Neuronal stem cell (in vitro differentiated cells): ENCODE measurements at regions not wholly inside any gene's neighbourhood (a gene's known extent, or its start where the extent isn't known, plus 50 kb on each side); places are given as distances from the start of the nearest gene placed in this dataset.

Experiments used
- DNase-seq: peaks from one replicate; pipeline ENCODE4 v3.0.0-alpha.2; 2013; ENCODE audit warnings: low spot score
- H2AFZ ChIP-seq: one replicate; pipeline ENCODE4 v1.6.1; 2013; ENCODE audit warnings: mild to moderate bottlenecking, low read length, inconsistent platforms
- H2AK5ac ChIP-seq: 2 replicates; pipeline ENCODE4 v1.6.1; 2013; ENCODE audit warnings: low read depth, mild to moderate bottlenecking, inconsistent platforms, low read length, moderate library complexity, mixed read lengths
- H2BK120ac ChIP-seq: 2 replicates; pipeline ENCODE4 v1.6.1; 2013; ENCODE audit warnings: low read depth, mild to moderate bottlenecking, inconsistent platforms, low read length, moderate library complexity, mixed read lengths
- H2BK12ac ChIP-seq: one replicate; pipeline ENCODE4 v1.6.1; 2013; ENCODE audit warnings: low read length, inconsistent platforms
- H2BK15ac ChIP-seq: 2 replicates; pipeline ENCODE4 v1.6.1; 2013; ENCODE audit warnings: mild to moderate bottlenecking, low read length, inconsistent platforms, mixed read lengths
- H2BK5ac ChIP-seq: one replicate; pipeline ENCODE4 v1.6.1; 2013; ENCODE audit warnings: inconsistent platforms, mild to moderate bottlenecking, low read length, moderate library complexity
- H3K14ac ChIP-seq: one replicate; pipeline ENCODE4 v1.6.1; 2013; ENCODE audit warnings: low read length, inconsistent platforms
- H3K18ac ChIP-seq: 2 replicates; pipeline ENCODE4 v1.6.1; 2013; ENCODE audit warnings: low read length, inconsistent platforms
- H3K23ac ChIP-seq: 2 replicates; pipeline ENCODE4 v1.6.1; 2013; ENCODE audit warnings: low read depth, mild to moderate bottlenecking, mixed read lengths, low read length, inconsistent platforms; ENCODE audit not compliant: poor library complexity
- H3K27ac ChIP-seq: replicated peaks from 3 replicates; pipeline ENCODE4 v1.5.1; 2013; ENCODE audit warnings: low read length, inconsistent platforms
- H3K27me3 ChIP-seq, 3 experiments: 2 replicates each; pipeline ENCODE4 v1.6.1; 2013; ENCODE audit warnings: low read length in 3 of 3, mild to moderate bottlenecking in 2 of 3, inconsistent platforms in 1 of 3, low read depth in 1 of 3, mixed read lengths in 1 of 3, moderate library complexity in 1 of 3; ENCODE audit not compliant: control insufficient read depth in 3 of 3, insufficient read depth in 3 of 3
- H3K36me3 ChIP-seq, 2 donors: replicated peaks in 1 of 2; 2 replicates each; pipeline ENCODE4 v1.6.1; 2013; ENCODE audit warnings: low read length in 2 of 2; ENCODE audit not compliant: control insufficient read depth in 2 of 2, insufficient read depth in 2 of 2
- H3K4ac ChIP-seq: 2 replicates; pipeline ENCODE4 v1.6.1; 2013; ENCODE audit warnings: inconsistent platforms, mild to moderate bottlenecking, low read length, moderate library complexity
- H3K4me1 ChIP-seq, 2 donors: 1 replicate in 1 of 2; 2 replicates in 1 of 2; pipeline ENCODE4 v1.6.1; 2013; ENCODE audit warnings: low read length in 2 of 2, low read depth in 1 of 2; ENCODE audit not compliant: control insufficient read depth in 2 of 2, insufficient read depth in 1 of 2
- H3K4me2 ChIP-seq: one replicate; pipeline ENCODE4 v1.6.1; 2013; ENCODE audit warnings: mild to moderate bottlenecking, low read length, inconsistent platforms; ENCODE audit not compliant: insufficient read depth, poor library complexity, severe bottlenecking
- H3K4me3 ChIP-seq, 2 donors: 2 replicates each; pipeline ENCODE4 v1.5.1; 2013; ENCODE audit warnings: low read length in 2 of 2, mild to moderate bottlenecking in 2 of 2, inconsistent platforms in 1 of 2, moderate library complexity in 1 of 2
- H3K79me1 ChIP-seq: one replicate; pipeline ENCODE4 v1.6.1; 2013; ENCODE audit warnings: low read depth, mild to moderate bottlenecking, inconsistent platforms, low read length, moderate library complexity
- H3K9ac ChIP-seq: one replicate; pipeline ENCODE4 v1.6.1; 2013; ENCODE audit warnings: mild to moderate bottlenecking, low read depth, low read length, inconsistent platforms; ENCODE audit not compliant: poor library complexity
- H3K9me3 ChIP-seq, 2 donors: replicated peaks in 1 of 2; 2 replicates each; pipeline versions ENCODE3 to v1.6.1; 2013; ENCODE audit warnings: low read length in 2 of 2, mild to moderate bottlenecking in 2 of 2, inconsistent platforms in 1 of 2, low read depth in 1 of 2, mixed read lengths in 1 of 2, moderate library complexity in 1 of 2; ENCODE audit not compliant: control insufficient read depth in 2 of 2, insufficient read depth in 1 of 2
- H4K8ac ChIP-seq: one replicate; pipeline ENCODE4 v1.6.1; 2013; ENCODE audit warnings: low read depth, mild to moderate bottlenecking, inconsistent platforms, low read length, moderate library complexity
- H4K91ac ChIP-seq: one replicate; pipeline ENCODE4 v1.6.1; 2013; ENCODE audit warnings: low read length, low read depth, mild to moderate bottlenecking, inconsistent platforms; ENCODE audit not compliant: poor library complexity
- WGBS, 2 donors: extraction: QIAGEN DNeasy Blood & Tissue Kit; methylation state at CpG; one replicate each; pipeline ENCODE4 v1.1.7; 2013; ENCODE audit warnings: missing lambda C conversion rate in 2 of 2, mixed read lengths in 1 of 2; ENCODE audit not compliant: insufficient read length in 2 of 2, insufficient replicate concordance in 1 of 2; ENCODE audit errors: extremely low coverage in 2 of 2; 5-methylcytosine and 5-hydroxymethylcytosine counted together

DNA sequence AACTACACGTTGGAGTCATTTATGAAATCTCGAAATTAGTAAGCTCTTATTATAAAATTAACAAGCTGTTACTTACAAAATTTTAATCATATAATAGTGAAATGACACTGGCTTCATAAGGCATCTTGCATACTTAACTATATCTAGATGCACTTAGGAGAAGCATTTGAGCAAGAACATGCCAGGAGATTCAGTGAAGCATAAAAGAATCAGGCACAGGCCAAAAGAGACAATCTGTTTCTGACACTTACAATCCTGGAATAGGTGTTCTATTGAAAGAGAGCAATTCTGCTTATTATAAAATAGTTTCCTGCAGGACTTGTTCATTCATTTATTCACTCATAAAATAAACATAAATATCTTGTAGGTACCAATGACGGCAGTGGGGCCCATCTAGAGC is 1152.2 kb upstream of the CDH6 start:
- H3K14ac ChIP-seq, result no peak overlapping the region
- no peaks in the 10 kb centered on the region for H3K4me1 ChIP-seq
- no peak overlapping the region for H2BK5ac ChIP-seq
- H3K4ac ChIP-seq, result no peak overlapping the region
- H3K27ac ChIP-seq, result no peak overlapping the region
- no peak overlapping the region for H3K4me3 ChIP-seq
- H3K79me1 ChIP-seq, result no peaks in the 10 kb centered on the region
- no peak overlapping the region for H2BK12ac ChIP-seq
- H3K18ac ChIP-seq, result no peak overlapping the region
- H4K8ac ChIP-seq, result no peak overlapping the region
- no peak overlapping the region for H4K91ac ChIP-seq
- no peaks in the 10 kb centered on the region for H3K9me3 ChIP-seq
- DNase-seq, result no peak
- no peak overlapping the region for H3K23ac ChIP-seq
- no peak overlapping the region for H2AK5ac ChIP-seq
- WGBS, 2 donors, result no CpG with 5 or more reads among the region's 3 CpGs
- H3K9ac ChIP-seq, result no peak overlapping the region
- no peak overlapping the region for H2BK15ac ChIP-seq
- H3K4me2 ChIP-seq, result no peak overlapping the region
- no peaks in the 10 kb centered on the region for H3K27me3 ChIP-seq
- H2AFZ ChIP-seq, result no peak overlapping the region
- no peaks in the 10 kb centered on the region for H3K36me3 ChIP-seq
- no peak overlapping the region for H2BK120ac ChIP-seq

DNA sequence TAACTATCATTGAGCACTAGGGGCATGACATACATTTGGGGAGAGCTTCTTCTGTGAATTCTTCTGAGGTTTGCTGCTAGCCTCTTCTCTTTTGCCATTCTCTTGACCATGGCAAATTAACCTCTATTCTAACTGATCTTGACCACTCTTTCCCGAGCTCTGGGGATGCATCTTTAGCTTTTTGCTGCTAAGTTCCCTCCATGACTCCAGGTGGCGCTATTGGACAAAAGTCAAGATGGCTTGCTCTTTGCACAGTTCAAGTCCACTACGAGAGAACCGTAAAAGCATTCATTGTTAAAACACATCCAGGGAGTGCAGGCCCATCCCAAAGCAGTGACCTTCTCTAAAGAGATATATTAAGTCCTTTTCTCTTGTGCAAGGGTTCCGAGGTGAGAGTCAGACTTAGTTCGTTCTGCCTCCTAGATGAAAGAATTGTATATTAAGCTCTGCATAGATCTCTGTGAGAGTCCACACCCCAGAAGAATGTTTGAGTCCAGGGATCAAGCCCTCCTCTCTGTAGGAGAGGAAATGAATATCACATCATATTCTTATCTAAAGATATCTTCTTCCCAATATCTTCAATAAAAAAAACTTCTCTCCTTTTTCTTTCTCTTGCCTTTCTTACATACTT is 1152.9 kb upstream of the CDH6 start:
- Histone ChIP-seq H2BK12ac (no peak overlapping the region), H3K4me1 (no peaks in the 10 kb centered on the region)
- DNase-seq, result peak; percentile 74

DNA sequence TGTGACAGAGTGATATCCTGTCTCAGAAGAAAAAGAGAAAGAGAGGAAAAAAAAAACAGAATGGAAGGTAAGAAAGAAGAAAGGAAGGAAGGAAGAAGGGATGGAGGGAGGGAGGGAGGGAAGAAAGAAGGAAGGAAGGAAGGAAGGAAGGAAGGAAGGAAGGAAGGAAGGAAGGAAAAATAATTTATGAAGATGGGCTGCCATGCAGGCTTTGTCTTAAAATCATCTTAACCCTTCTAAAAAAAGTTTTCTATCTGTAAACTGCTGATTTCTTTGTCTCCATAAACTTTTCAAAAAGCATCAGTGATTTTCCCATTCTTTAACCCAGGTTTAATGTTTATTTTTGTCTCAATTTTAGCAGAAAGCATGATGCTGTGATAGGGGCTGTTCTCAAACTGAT is 1154.1 kb upstream of the CDH6 start:
- no peak overlapping the region for H3K9ac ChIP-seq
- no peak overlapping the region for H3K4ac ChIP-seq
- H2BK120ac ChIP-seq, result no peak overlapping the region

More for the DNA sequence above, 1152.9 kb upstream of the CDH6 start:
- Histone ChIP-seq H3K36me3 (no peaks in the 10 kb centered on the region), H3K4ac (no peak overlapping the region), H2BK15ac (no peak overlapping the region), H3K23ac (no peak overlapping the region), H3K9ac (no peak overlapping the region), H2BK5ac (no peak overlapping the region), H2AK5ac (no peak overlapping the region), H2AFZ (peak overlapping the region; percentile 75), H3K27me3 (no peaks in the 10 kb centered on the region), H3K18ac (no peak overlapping the region), H3K27ac (no peak overlapping the region), H3K79me1 (no peaks in the 10 kb centered on the region), H3K4me3 (no peak overlapping the region), H4K91ac (no peak overlapping the region), H3K4me2 (no peak overlapping the region), H3K9me3 (peaks cover 0 to 1% of the 10 kb centered on the region in 2 donors), H3K14ac (no peak overlapping the region), H2BK120ac (no peak overlapping the region), H4K8ac (no peak overlapping the region)
- WGBS, 2 donors, result no CpG with 5 or more reads among the region's 6 CpGs

GRCh38 chr5:30034870-30035269 is 1158.6 kb upstream of the CDH6 start:
- no peaks in the 10 kb centered on the region for H3K36me3 ChIP-seq
- H3K27ac ChIP-seq, result no peak overlapping the region
- no peak overlapping the region for H4K8ac ChIP-seq
- no peak overlapping the region for H3K14ac ChIP-seq
- H3K4me1 ChIP-seq, result no peaks in the 10 kb centered on the region
- no peak overlapping the region for H3K18ac ChIP-seq
- H3K79me1 ChIP-seq, result no peaks in the 10 kb centered on the region
- H4K91ac ChIP-seq, result no peak overlapping the region
- no CpG with 5 or more reads among the region's 2 CpGs for WGBS, 2 donors
- no peak overlapping the region for H2AFZ ChIP-seq
- no peak for DNase-seq
- H3K9me3 ChIP-seq, result peaks cover 0 to 4% of the 10 kb centered on the region in 2 donors
- H3K23ac ChIP-seq, result no peak overlapping the region
- H3K4me2 ChIP-seq, result no peak overlapping the region
- no peak overlapping the region for H2BK120ac ChIP-seq
- no peak overlapping the region for H3K4ac ChIP-seq
- H3K9ac ChIP-seq, result no peak overlapping the region
- no peak overlapping the region for H2BK5ac ChIP-seq
- no peak overlapping the region for H3K4me3 ChIP-seq
- no peaks in the 10 kb centered on the region for H3K27me3 ChIP-seq
- no peak overlapping the region for H2BK12ac ChIP-seq
- H2BK15ac ChIP-seq, result no peak overlapping the region
- no peak overlapping the region for H2AK5ac ChIP-seq

More for the DNA sequence above, 1154.1 kb upstream of the CDH6 start:
- H3K27me3 ChIP-seq, result no peaks in the 10 kb centered on the region
- H3K4me3 ChIP-seq, result no peak overlapping the region
- H3K9me3 ChIP-seq, result peaks cover 0 to 4% of the 10 kb centered on the region in 2 donors
- DNase-seq, result no peak
- H3K27ac ChIP-seq, result no peak overlapping the region
- H3K4me1 ChIP-seq, result no peaks in the 10 kb centered on the region
- H2AK5ac ChIP-seq, result no peak overlapping the region
- H4K91ac ChIP-seq, result no peak overlapping the region
- no peak overlapping the region for H3K18ac ChIP-seq
- H3K4me2 ChIP-seq, result no peak overlapping the region
- no peak overlapping the region for H3K14ac ChIP-seq
- no peak overlapping the region for H4K8ac ChIP-seq
- H3K36me3 ChIP-seq, result no peaks in the 10 kb centered on the region
- H2BK15ac ChIP-seq, result no peak overlapping the region
- no peak overlapping the region for H2AFZ ChIP-seq
- no peak overlapping the region for H3K23ac ChIP-seq
- H2BK12ac ChIP-seq, result no peak overlapping the region
- H2BK5ac ChIP-seq, result no peak overlapping the region
- no peaks in the 10 kb centered on the region for H3K79me1 ChIP-seq
